ENCODE measurements at regions not wholly inside any gene's neighbourhood (a gene's known extent, or its start where the extent isn't known, plus 50 kb on each side); places are given as distances from the start of the nearest gene placed in this dataset.

DNA sequence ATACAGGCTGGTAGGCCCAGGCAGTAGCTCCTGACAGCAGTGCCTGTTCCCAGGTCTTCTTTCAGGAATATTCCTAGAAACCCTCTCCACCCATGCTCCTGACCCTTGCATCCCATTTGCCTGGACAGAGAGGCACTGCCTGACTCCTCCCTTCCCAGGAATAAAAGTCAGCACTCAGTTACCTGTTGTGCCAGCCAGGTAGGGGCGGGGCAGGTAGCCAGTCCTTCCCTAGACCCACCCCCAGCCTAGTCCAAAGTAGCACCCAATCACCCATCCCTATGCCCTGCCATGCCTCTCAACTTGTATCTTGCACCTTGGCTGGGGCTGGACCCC lies 129.9 kb downstream of the MRPL14 start:
- DNase-seq, result no peak

GRCh38 chr6:43996618-43997344 lies 130.5 kb downstream of the MRPL14 start:
- no peak for DNase-seq

GRCh38 chr6:43995137-43995536 lies 132.1 kb downstream of the MRPL14 start:
- no peak for DNase-seq

- DNase-seq, result peak; percentile 62
These were observed 133.2 kb downstream of the MRPL14 start for GRCh38 chr6:43993881-43994523.

GRCh38 chr6:43992783-43993644 lies 134.2 kb downstream of the MRPL14 start:
- no peak for DNase-seq

DNA sequence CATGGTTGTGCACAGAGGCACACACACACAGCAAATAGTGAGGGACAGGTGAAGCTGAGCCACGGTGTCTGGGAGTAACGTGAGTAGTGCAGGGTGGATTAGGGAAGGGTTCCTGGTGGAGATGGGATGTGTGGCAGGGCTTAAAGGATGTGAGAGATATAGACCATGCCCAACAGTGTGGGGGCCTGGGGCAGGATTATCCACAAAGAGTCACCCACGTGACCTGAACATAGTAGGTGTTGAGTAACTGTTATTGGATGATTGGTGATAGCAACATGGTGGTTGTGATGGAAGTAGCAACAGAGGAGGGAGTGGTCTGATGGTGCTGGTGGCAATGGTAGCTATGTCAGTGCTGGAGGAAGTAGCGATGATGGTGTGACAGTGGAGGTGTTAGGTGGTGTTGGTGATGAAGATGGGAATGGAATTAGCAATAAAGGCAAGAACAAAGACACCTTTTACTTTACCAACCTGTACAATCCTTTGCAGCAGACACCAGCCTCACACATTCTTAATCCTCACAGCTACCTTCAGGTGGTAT lies 135.1 kb downstream of the MRPL14 start:
- no peak for DNase-seq

- no peak for DNase-seq
These were observed 136.3 kb downstream of the MRPL14 start for GRCh38 chr6:43990627-43991619.

GRCh38 chr6:43990275-43990626 lies 137.0 kb downstream of the MRPL14 start:
- no peak for DNase-seq

- no peak for DNase-seq
These were observed 137.6 kb downstream of the MRPL14 start for GRCh38 chr6:43989581-43990146.

- no peak for DNase-seq
These were observed 138.5 kb downstream of the MRPL14 start for GRCh38 chr6:43988801-43989200.

DNA sequence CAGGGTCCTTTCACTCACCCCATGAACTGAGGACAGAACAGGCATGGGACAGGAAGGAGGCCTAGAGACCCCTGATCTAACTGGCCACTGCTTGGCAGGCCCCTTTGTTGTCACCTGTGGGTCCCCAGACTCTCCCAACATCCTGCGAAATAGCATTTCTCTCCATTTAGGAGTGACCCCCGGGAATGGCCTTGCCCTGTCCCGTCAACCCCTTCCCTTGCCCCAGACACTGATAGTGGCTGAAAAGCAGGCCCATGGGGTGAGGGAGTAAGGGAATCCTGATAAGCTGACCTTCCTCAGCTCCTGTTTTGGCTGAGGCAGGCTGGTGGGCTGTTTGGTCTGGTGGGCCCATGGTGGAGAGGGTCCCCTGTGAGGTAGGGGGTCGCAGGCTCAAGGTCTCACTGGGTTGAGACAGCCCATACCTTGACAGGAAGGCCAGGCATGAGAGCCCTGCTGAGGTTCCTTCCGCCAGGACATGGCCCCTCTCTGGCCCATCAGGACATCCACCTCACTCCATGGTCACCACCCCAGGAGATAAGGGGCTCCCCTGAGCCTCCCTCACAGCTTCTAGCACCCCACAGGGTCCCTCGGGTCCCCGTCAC lies 139.3 kb downstream of the MRPL14 start:
- no peak for DNase-seq

DNA sequence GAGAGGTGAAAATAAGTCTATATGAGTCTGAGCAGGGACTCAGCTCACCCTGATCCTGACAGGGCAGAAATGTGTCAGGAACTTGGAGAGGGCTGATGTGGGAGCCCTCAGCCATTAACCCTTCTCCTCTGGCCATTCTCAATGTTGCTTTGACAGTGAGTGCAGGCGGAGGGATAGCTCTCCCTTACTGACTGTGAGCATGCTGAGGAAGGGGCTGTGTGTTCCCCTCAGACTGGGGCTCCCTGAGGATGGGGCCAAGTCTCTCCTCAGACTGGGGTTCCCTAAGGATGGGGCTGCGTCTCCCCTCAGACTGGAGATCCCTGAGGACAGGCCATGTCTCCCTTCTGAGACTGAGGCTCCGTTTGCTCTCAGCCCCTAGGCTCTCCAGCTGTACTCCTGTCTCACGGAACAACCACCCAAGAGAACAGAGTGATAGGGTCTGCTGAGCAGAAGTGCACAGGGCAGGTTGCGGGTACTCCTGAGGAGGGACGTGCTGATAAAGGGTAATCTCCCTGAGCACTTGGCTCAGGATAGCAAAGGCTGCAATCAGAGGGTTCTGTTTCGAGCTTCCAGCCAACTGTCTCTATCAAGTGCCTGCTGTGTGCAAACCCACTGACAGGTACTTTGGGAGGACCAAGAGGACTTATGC lies 141.0 kb downstream of the MRPL14 start:
- peak; percentile 66 for DNase-seq

- no peak for DNase-seq
These were observed 141.9 kb downstream of the MRPL14 start for GRCh38 chr6:43985329-43985728.

DNA sequence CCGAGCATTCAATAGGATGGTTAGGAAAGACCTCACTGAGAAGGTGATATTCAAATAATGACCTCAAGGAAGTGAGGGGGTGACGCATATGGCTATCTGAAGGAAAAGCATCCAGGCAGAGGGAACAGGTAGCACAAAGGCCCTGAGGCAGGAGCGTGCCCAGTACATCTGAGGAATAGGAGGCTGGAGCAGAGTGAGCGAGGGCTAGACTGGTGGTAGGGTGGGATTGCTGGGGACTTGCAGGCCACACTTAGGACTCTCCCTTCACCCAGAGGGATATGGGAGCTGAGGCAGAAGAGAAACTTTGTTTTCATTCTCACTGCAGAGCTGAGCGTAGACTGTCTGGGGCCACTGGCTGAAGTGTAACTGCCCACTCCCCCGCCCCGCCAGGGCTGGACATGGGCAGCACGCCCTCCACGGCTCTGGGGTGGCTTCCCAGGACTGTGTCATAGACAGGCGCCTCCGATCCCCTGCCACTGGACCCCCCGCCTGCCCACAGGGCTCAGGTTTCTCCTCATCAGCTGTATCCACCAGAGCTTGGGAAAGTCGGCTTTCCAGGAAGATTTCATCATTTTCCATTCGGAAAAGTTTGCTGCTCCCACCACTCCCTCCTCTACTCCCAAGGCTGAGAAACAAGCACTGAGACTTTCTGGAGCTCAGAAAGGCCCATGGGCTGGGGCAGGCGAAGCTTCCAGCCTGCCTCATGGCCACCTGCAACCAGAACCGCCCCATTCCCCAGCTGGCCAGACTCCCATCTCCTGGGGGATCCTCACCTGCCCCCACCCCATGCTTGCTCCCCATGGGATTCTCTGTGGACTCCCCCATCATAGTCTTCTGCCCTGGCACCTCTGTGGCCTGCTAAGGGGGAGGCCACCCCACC lies 142.6 kb downstream of the MRPL14 start:
- DNase-seq, result no peak

GRCh38 chr6:43983632-43984031 lies 143.6 kb downstream of the MRPL14 start:
- peak; percentile 88 for DNase-seq

DNA sequence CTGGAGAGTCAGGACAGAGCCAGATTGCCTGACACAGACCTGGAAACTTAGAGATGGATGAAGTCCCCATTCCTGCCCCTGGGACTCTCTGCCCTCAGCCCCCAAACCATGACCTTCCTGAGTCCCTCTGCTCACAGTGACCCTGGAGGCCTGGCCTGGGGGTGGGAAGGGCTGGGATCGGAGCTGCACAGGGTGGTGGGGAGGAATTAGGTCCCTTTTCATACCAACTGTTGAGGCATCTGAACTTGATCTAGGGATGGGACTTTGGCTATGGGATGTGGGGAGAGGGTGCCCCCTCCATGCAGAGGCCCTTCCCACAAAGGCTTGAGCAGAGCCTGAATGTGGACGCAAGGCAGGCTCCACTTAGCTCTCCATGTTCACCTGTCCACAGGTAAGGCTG lies 144.1 kb downstream of the MRPL14 start:
- DNase-seq, result no peak

DNA sequence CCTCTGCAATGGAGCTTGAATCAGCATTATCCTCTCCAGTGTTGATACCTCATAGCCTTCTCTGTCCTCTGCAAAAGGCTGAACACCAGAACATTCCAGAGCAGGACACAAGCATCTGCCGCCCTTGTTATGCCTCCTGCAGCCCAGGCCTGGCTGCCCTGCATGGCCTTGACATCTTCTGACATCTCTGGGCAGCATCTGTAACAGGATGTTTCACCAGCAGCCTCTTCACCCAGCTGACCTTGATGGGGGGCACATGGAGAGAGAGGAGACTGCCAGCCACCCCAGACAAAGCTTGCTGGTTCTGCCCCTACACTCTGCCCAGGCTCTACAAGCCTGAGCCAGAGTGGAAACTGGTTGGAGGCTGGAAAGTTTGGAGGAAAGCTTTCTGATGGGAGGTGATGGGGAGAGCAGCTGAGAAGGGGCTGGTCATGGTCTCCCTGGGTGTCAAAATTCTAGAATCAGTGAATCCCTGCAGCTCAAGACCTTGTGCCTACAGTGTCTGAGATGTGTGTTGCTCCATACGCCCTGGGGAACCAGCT lies 145.1 kb downstream of the MRPL14 start:
- DNase-seq, result no peak

DNA sequence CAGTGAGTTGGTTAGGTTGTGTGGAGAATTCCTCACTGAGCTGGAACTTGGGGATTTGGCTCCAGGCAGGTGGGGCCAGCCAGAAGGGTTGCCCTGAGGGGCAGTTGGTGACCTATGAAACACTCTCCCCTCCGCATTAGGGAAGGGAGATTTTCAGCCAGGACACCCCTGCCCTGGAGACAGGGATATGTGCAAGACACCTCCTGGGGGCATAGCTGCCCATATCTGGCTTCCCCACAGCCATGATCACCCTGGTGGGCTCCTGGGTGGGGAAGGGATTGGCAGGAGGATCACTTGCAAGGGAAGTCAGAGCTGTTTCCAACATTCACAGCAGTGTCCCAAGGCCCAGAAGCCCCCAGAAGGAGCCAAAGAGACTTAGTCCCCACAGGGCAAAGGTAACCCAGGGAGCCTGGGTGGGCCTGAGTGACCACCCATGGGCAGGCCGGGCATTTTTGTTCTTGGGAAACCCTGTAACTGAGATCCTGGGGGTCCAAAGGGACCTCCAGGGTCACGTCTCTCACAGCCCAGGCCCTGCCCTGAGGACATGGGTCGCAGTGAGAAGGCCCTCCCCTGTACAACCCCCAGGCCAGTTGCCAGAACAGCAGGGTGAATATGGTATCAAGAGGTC lies 145.8 kb downstream of the MRPL14 start:
- no peak for DNase-seq
